GM19468 (cell line): ENCODE measurements at regions not wholly inside any gene's neighbourhood (a gene's known extent, or its start where the extent isn't known, plus 50 kb on each side); places are given as distances from the start of the nearest gene placed in this dataset.
"Not testable (repeated sequence)": the region's sequence is repeated elsewhere in the genome, so short reads cannot be mapped to it uniquely, and the experiment has no call there.

ENCODE experiments used
- ATAC-seq: cut with Tn5 transposase; IDR thresholded peaks from one replicate; pipeline ENCODE4 v1.9.1; 2021; ENCODE audit warnings: mild to moderate bottlenecking, moderate library complexity, moderate number of reproducible peaks; ENCODE audit not compliant: unreplicated experiment; ENCODE audit errors: extremely low read depth

GRCh38 chr1:218494449-218494852 lies 149.3 kb downstream of the TGFB2 start:
- no peak for ATAC-seq

GRCh38 chr1:218495931-218496330 lies 150.8 kb downstream of the TGFB2 start:
- no peak for ATAC-seq

- ATAC-seq, result no peak
Measured at GRCh38 chr1:218496561-218496960, 151.4 kb downstream of the TGFB2 start.

GRCh38 chr1:218498056-218498938 lies 153.2 kb downstream of the TGFB2 start:
- ATAC-seq, result no peak

- ATAC-seq, result no peak
Measured at GRCh38 chr1:218499011-218499691, 154.0 kb downstream of the TGFB2 start.

- no peak for ATAC-seq
Measured at GRCh38 chr1:218499911-218500310, 154.8 kb downstream of the TGFB2 start.

- ATAC-seq, result no peak
Measured at GRCh38 chr1:218501161-218501560, 156.0 kb downstream of the TGFB2 start.

GRCh38 chr1:218502383-218502782 lies 157.2 kb downstream of the TGFB2 start:
- no peak for ATAC-seq

- ATAC-seq, result no peak
Measured at GRCh38 chr1:218503102-218503501, 158.0 kb downstream of the TGFB2 start.

- no peak for ATAC-seq
Measured at GRCh38 chr1:218507355-218508002, 162.3 kb downstream of the TGFB2 start.

- no peak for ATAC-seq
Measured at GRCh38 chr1:218510153-218510772, 165.1 kb downstream of the TGFB2 start.

- ATAC-seq, result no peak
Measured at GRCh38 chr1:218513328-218513727, 168.2 kb downstream of the TGFB2 start.

- ATAC-seq, result no peak
Measured at GRCh38 chr1:218514689-218515088, 169.6 kb downstream of the TGFB2 start.

GRCh38 chr1:218516526-218516925 lies 171.4 kb downstream of the TGFB2 start:
- no peak for ATAC-seq

GRCh38 chr1:218517459-218517858 lies 172.3 kb downstream of the TGFB2 start:
- no peak for ATAC-seq

- no peak for ATAC-seq
Measured at GRCh38 chr1:218518216-218518740, 173.1 kb downstream of the TGFB2 start.

GRCh38 chr1:218520646-218521045 lies 175.5 kb downstream of the TGFB2 start:
- ATAC-seq, result not testable (repeated sequence)

GRCh38 chr1:218521414-218522169 lies 176.5 kb downstream of the TGFB2 start:
- no peak for ATAC-seq

- no peak for ATAC-seq
Measured at GRCh38 chr1:218524526-218524925, 179.4 kb downstream of the TGFB2 start.

GRCh38 chr1:218525031-218525430 lies 179.9 kb downstream of the TGFB2 start:
- ATAC-seq, result no peak
